ENCODE measurements at regions not wholly inside any gene's neighbourhood (a gene's known extent, or its start where the extent isn't known, plus 50 kb on each side); places are given as distances from the start of the nearest gene placed in this dataset.

GRCh38 chr11:42066113-42066512, 606.7 kb upstream of the LRRC4C start:
- no peak for TF ChIP-seq CTCF (IDR thresholded peaks at IDR 0.05; ENCODE audit: borderline replicate concordance)
- intact Hi-C loops (cut with micrococcal nuclease) = no loop called here
- Histone ChIP-seq H3K36me3 (no peaks in the 10 kb centered on the region), H3K27ac (replicated peaks) (no peak overlapping the region), H3K4me1 (no peaks in the 10 kb centered on the region), H3K27me3 (ENCODE audit: low read depth) (no peaks in the 10 kb centered on the region), H3K9me3 (replicated peaks) (peaks cover 8% of the 10 kb centered on the region), H3K4me3 (no peak overlapping the region)
- DNase-seq = peak; percentile 29

GRCh38 chr11:42074306-42074705, 614.9 kb upstream of the LRRC4C start:
- intact Hi-C loops (cut with micrococcal nuclease) = no loop called here
- no peak for DNase-seq
- H3K9me3 ChIP-seq (replicated peaks) = no peaks in the 10 kb centered on the region

GRCh38 chr11:42075180-42075579, 615.7 kb upstream of the LRRC4C start:
- no peak overlapping the region for H3K4me3 ChIP-seq
- DNase-seq = no peak
- H3K27ac ChIP-seq (replicated peaks) = no peak overlapping the region
- H3K27me3 ChIP-seq (ENCODE audit: low read depth) = no peaks in the 10 kb centered on the region
- H3K9me3 ChIP-seq (replicated peaks) = no peaks in the 10 kb centered on the region
- intact Hi-C loops (cut with micrococcal nuclease) = no loop called here
- TF ChIP-seq CTCF (IDR thresholded peaks at IDR 0.05; ENCODE audit: borderline replicate concordance) = no peak
- H3K36me3 ChIP-seq = no peaks in the 10 kb centered on the region
- no peaks in the 10 kb centered on the region for H3K4me1 ChIP-seq

More at GRCh38 chr11:42074306-42074705, 614.9 kb upstream of the LRRC4C start:
- Histone ChIP-seq H3K27me3 (ENCODE audit: low read depth) (no peaks in the 10 kb centered on the region), H3K36me3 (no peaks in the 10 kb centered on the region), H3K27ac (replicated peaks) (no peak overlapping the region), H3K4me1 (no peaks in the 10 kb centered on the region), H3K4me3 (no peak overlapping the region)
- no peak for TF ChIP-seq CTCF (IDR thresholded peaks at IDR 0.05; ENCODE audit: borderline replicate concordance)

- Histone ChIP-seq H3K27me3 (ENCODE audit: low read depth) (no peaks in the 10 kb centered on the region), H3K4me1 (no peaks in the 10 kb centered on the region), H3K27ac (replicated peaks) (no peak overlapping the region), H3K9me3 (replicated peaks) (no peaks in the 10 kb centered on the region), H3K4me3 (no peak overlapping the region), H3K36me3 (no peaks in the 10 kb centered on the region)
- no peak for TF ChIP-seq CTCF (IDR thresholded peaks at IDR 0.05; ENCODE audit: borderline replicate concordance)
- DNase-seq = no peak
- intact Hi-C loops (cut with micrococcal nuclease) = no loop called here
Observed at GRCh38 chr11:42077794-42078193, 618.3 kb upstream of the LRRC4C start.

GRCh38 chr11:42085736-42086135, 626.3 kb upstream of the LRRC4C start:
- Histone ChIP-seq H3K9me3 (replicated peaks) (peaks cover 4% of the 10 kb centered on the region), H3K36me3 (no peaks in the 10 kb centered on the region), H3K4me1 (no peaks in the 10 kb centered on the region), H3K27ac (replicated peaks) (no peak overlapping the region), H3K4me3 (no peak overlapping the region), H3K27me3 (ENCODE audit: low read depth) (no peaks in the 10 kb centered on the region)
- no peak for TF ChIP-seq CTCF (IDR thresholded peaks at IDR 0.05; ENCODE audit: borderline replicate concordance)
- intact Hi-C loops (cut with micrococcal nuclease) = no loop called here
- no peak for DNase-seq

- DNase-seq = no peak
- intact Hi-C loops (cut with micrococcal nuclease) = no loop called here
- no peaks in the 10 kb centered on the region for H3K4me1 ChIP-seq
- H3K27me3 ChIP-seq (ENCODE audit: low read depth) = no peaks in the 10 kb centered on the region
- TF ChIP-seq CTCF (IDR thresholded peaks at IDR 0.05; ENCODE audit: borderline replicate concordance) = no peak
- no peak overlapping the region for H3K4me3 ChIP-seq
- no peaks in the 10 kb centered on the region for H3K36me3 ChIP-seq
- no peak overlapping the region for H3K27ac ChIP-seq (replicated peaks)
- peaks cover 13% of the 10 kb centered on the region for H3K9me3 ChIP-seq (replicated peaks)
Observed at GRCh38 chr11:42093541-42093940, 634.1 kb upstream of the LRRC4C start.
